ENCODE measurements at regions not wholly inside any gene's neighbourhood (a gene's known extent, or its start where the extent isn't known, plus 50 kb on each side); places are given as distances from the start of the nearest gene placed in this dataset.
"Not testable (repeated sequence)": the region's sequence is repeated elsewhere in the genome, so short reads cannot be mapped to it uniquely, and the experiment has no call there.

- not testable (repeated sequence) for ATAC-seq (ENCODE audit: insufficient number of reproducible peaks, low FRiP score, low read depth)
Observed at GRCh38 chr15:20628538-20628937, 86.9 kb upstream of the GOLGA6L6 start.

DNA sequence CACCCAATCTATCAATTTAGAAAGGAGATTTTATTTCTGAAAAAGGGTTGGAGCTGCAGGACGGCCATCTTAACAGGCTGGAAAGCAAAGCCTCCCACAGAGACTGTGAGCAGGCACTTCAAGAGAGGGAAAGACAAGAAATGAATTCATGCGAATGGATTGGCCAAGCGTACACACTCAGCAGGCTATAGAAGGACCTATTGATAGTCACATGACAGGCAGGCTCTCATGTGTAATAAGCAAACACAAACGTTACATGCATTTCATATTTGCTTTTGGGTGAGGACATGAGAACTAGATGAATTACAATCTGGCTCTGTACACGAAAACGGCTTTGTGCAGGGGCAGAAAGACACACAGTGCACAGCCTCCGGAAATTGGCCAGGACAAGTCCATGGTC is 83.9 kb upstream of the GOLGA6L6 start:
- H3K27ac ChIP-seq; H3K27me3 ChIP-seq (replicated peaks; ENCODE audit: insufficient read depth); ATAC-seq (ENCODE audit: insufficient number of reproducible peaks, low FRiP score, low read depth); DNase-seq (ENCODE audit: low spot score); H3K9me3 ChIP-seq; H3K4me3 ChIP-seq; H3K36me3 ChIP-seq; H3K4me1 ChIP-seq (ENCODE audit: control insufficient read depth in 1 of 2, low read depth in 2 of 2): not testable (repeated sequence)

More at GRCh38 chr15:20628538-20628937, 86.9 kb upstream of the GOLGA6L6 start:
- not testable (repeated sequence) for H3K27me3 ChIP-seq (replicated peaks; ENCODE audit: insufficient read depth); H3K36me3 ChIP-seq; H3K27ac ChIP-seq; H3K4me3 ChIP-seq; H3K4me1 ChIP-seq (ENCODE audit: control insufficient read depth in 1 of 2, low read depth in 2 of 2); H3K9me3 ChIP-seq; DNase-seq (ENCODE audit: low spot score)

DNA sequence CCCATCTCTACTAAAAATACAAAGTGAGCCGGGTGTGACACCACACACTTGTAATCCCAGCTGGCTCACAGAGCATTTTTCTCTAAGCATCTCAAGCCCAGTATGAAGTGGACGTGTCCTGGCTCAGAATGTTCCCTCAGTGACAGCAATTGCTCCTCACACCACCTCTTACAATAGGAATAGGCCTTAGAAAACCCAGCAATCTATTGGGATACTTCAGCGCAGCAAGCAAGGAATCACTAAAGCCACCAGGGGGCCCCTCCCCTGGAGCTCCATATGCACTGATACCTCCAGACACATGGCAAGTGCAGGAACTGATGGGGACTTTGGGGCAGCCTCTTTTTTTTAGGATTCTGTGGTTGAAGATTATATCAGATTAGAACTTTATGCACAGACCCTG is 82.5 kb upstream of the GOLGA6L6 start:
- DNase-seq (ENCODE audit: low spot score); H3K4me3 ChIP-seq; ATAC-seq (ENCODE audit: insufficient number of reproducible peaks, low FRiP score, low read depth); H3K36me3 ChIP-seq; H3K9me3 ChIP-seq; H3K4me1 ChIP-seq (ENCODE audit: control insufficient read depth in 1 of 2, low read depth in 2 of 2); H3K27ac ChIP-seq; H3K27me3 ChIP-seq (replicated peaks; ENCODE audit: insufficient read depth): not testable (repeated sequence)

DNA sequence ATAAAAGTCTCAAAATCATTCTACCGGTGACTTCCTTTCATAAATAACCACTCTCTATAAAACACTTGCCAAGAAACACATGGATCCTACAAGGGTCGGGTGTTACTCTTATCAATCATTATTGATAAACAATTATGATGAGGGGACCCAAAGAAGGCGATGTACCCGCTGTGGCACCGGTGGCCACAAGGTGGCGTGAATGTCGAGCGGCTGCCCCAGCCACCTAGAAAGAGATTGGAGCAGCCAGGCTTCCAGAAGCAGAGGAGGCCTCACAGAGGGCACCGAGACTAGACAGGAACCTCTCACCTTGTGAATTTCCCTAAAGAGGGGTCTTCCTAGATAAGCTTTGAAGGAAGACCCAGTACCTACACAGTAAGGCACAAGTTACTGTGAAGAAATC is 80.5 kb upstream of the GOLGA6L6 start:
- H3K4me1 ChIP-seq (ENCODE audit: control insufficient read depth in 1 of 2, low read depth in 2 of 2); H3K9me3 ChIP-seq; DNase-seq (ENCODE audit: low spot score); H3K27me3 ChIP-seq (replicated peaks; ENCODE audit: insufficient read depth); H3K4me3 ChIP-seq; H3K36me3 ChIP-seq; H3K27ac ChIP-seq; ATAC-seq (ENCODE audit: insufficient number of reproducible peaks, low FRiP score, low read depth): not testable (repeated sequence)

DNA sequence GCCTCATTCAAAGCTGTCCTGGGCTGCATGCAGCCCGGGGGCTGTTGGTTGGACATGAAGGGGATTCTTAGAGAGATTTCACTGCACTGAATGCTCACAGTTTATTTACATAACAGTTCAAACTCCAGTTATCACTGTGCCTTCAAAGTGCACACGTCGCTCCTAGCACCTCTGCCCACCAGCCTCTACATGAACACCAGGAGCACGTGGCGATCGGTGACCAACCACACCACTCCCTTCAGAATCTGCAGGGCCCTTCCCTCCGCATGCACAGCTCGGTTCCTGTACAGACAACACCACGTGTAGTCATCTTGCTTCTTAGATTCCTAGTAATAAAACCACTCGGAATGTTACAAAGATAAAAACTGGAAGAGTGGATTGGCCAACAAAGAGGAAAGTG is 72.9 kb upstream of the GOLGA6L6 start:
- not testable (repeated sequence) for DNase-seq (ENCODE audit: low spot score); H3K36me3 ChIP-seq; H3K4me3 ChIP-seq; ATAC-seq (ENCODE audit: insufficient number of reproducible peaks, low FRiP score, low read depth); H3K9me3 ChIP-seq; H3K4me1 ChIP-seq (ENCODE audit: control insufficient read depth in 1 of 2, low read depth in 2 of 2); H3K27ac ChIP-seq; H3K27me3 ChIP-seq (replicated peaks; ENCODE audit: insufficient read depth)

DNA sequence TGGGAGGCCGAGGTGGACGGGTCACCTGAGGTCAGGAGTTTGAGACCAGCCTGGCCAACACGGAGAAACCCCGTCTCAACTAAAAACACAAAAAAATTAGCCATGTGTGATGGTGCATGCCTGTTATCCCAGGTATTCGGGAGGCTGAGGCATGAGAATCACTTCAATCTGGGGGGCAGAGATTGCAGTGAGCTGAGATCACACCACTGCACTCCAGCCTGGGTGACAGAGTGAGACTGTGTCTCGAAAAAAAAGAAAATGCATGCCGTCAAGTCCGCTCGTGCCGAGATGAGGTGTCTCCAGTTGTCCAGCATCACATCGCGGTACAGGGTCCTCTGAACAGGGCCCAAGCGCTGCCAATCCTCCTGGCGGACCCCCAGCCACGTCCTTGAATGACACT is 71.2 kb upstream of the GOLGA6L6 start:
- H3K4me1 ChIP-seq (ENCODE audit: control insufficient read depth in 1 of 2, low read depth in 2 of 2); H3K9me3 ChIP-seq; H3K36me3 ChIP-seq; H3K27me3 ChIP-seq (replicated peaks; ENCODE audit: insufficient read depth); H3K4me3 ChIP-seq; DNase-seq (ENCODE audit: low spot score); ATAC-seq (ENCODE audit: insufficient number of reproducible peaks, low FRiP score, low read depth); H3K27ac ChIP-seq: not testable (repeated sequence)

DNA sequence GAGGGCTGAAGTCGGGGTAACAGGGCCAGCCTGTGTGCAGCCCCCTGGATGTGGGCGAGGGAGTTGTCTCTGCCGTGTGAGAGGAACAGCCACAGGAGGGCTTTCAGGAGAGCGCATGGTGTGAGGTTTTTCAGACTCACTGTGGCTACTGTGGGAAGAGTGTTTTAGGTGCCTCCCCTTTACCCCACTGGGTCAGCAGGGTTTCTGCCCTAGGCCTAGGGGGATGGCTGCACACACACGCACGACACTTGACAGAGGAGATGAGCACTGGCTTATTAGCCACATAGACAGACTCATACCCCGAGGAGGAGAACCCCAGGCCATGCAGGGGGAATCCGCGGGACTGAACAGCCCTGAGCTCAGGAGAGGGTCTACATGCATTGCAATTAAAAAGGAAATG is 70.8 kb upstream of the GOLGA6L6 start:
- ATAC-seq (ENCODE audit: insufficient number of reproducible peaks, low FRiP score, low read depth); H3K4me3 ChIP-seq; H3K36me3 ChIP-seq; H3K27ac ChIP-seq; H3K27me3 ChIP-seq (replicated peaks; ENCODE audit: insufficient read depth); H3K4me1 ChIP-seq (ENCODE audit: control insufficient read depth in 1 of 2, low read depth in 2 of 2); H3K9me3 ChIP-seq; DNase-seq (ENCODE audit: low spot score): not testable (repeated sequence)

DNA sequence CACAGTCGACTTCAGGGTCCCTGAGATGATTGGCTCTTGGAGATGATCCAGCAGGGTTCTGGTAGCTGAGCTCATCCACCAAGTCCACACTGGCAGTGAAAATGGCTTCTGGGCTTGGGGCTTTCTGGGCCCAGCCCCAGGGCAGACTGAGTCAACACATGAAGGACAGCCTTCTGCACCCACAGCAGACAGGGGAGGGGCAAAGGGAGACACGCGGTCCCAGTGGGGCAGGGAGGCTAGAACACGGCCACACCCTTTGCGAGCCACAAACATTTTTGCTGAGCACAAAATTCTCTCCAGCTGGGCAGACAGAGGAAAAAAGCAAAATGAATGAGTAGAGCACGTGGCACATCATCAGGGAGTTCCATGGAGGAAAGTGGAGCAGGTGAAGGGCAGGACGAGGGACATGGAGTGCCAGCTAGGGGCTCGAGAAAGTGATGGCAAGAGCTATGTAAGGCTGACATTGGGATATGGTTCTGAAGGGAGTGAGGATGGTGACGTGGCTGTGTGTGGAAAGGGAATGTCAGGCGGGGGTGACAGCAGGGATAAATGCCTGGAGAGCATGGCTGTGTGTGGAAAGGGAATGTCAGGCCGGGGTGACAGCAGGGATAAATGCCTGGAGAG is 70.2 kb upstream of the GOLGA6L6 start:
- not testable (repeated sequence) for H3K4me3 ChIP-seq; H3K4me1 ChIP-seq (ENCODE audit: control insufficient read depth in 1 of 2, low read depth in 2 of 2); H3K27me3 ChIP-seq (replicated peaks; ENCODE audit: insufficient read depth); H3K9me3 ChIP-seq; H3K27ac ChIP-seq; H3K36me3 ChIP-seq; ATAC-seq (ENCODE audit: insufficient number of reproducible peaks, low FRiP score, low read depth); DNase-seq (ENCODE audit: low spot score)

- not testable (repeated sequence) for H3K27ac ChIP-seq; ATAC-seq (ENCODE audit: insufficient number of reproducible peaks, low FRiP score, low read depth); DNase-seq (ENCODE audit: low spot score); H3K4me3 ChIP-seq; H3K9me3 ChIP-seq; H3K36me3 ChIP-seq; H3K4me1 ChIP-seq (ENCODE audit: control insufficient read depth in 1 of 2, low read depth in 2 of 2); H3K27me3 ChIP-seq (replicated peaks; ENCODE audit: insufficient read depth)
Observed at GRCh38 chr15:20608179-20608578, 66.6 kb upstream of the GOLGA6L6 start.

GRCh38 chr15:20597245-20597644 is 55.6 kb upstream of the GOLGA6L6 start:
- ATAC-seq (ENCODE audit: insufficient number of reproducible peaks, low FRiP score, low read depth); DNase-seq (ENCODE audit: low spot score); H3K27me3 ChIP-seq (replicated peaks; ENCODE audit: insufficient read depth): not testable (repeated sequence)

DNA sequence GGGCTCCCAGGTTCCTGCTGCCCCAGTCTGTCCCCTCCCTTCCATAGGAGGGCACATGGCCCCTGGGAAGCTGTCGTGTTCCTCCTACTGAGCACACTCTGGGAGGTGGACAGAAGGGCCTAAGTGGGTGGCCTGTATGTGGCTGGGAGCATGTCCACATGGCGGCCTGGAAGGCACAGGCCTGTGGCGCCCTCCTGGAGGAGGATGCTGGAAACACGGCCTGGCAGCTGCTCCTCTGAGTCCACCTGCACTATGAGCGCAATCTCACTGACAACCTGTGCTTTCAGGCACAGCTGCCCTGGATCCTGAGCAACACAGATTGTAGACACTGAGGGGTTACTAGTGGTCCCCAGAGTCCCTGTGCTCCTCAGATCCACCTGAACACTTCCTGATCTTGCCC is 52.6 kb upstream of the GOLGA6L6 start:
- H3K27ac ChIP-seq, result not testable (repeated sequence)

More at GRCh38 chr15:20597245-20597644, 55.6 kb upstream of the GOLGA6L6 start:
- H3K9me3 ChIP-seq; H3K4me3 ChIP-seq; H3K27ac ChIP-seq; H3K36me3 ChIP-seq; H3K4me1 ChIP-seq (ENCODE audit: control insufficient read depth in 1 of 2, low read depth in 2 of 2): not testable (repeated sequence)

GRCh38 chr15:20591936-20592335 is 50.3 kb upstream of the GOLGA6L6 start:
- H3K4me3 ChIP-seq; H3K36me3 ChIP-seq; H3K9me3 ChIP-seq; H3K27ac ChIP-seq; DNase-seq (ENCODE audit: low spot score); ATAC-seq (ENCODE audit: insufficient number of reproducible peaks, low FRiP score, low read depth); H3K27me3 ChIP-seq (replicated peaks; ENCODE audit: insufficient read depth); H3K4me1 ChIP-seq (ENCODE audit: control insufficient read depth in 1 of 2, low read depth in 2 of 2): not testable (repeated sequence)

More for the DNA sequence above, 52.6 kb upstream of the GOLGA6L6 start:
- not testable (repeated sequence) for H3K4me3 ChIP-seq; ATAC-seq (ENCODE audit: insufficient number of reproducible peaks, low FRiP score, low read depth); H3K9me3 ChIP-seq; H3K36me3 ChIP-seq; H3K27me3 ChIP-seq (replicated peaks; ENCODE audit: insufficient read depth); H3K4me1 ChIP-seq (ENCODE audit: control insufficient read depth in 1 of 2, low read depth in 2 of 2); DNase-seq (ENCODE audit: low spot score)

All from thoracic aorta (tissue), 2 donors.